Kidney epithelial cell (primary cell): ENCODE measurements at regions not wholly inside any gene's neighbourhood (a gene's known extent, or its start where the extent isn't known, plus 50 kb on each side); places are given as distances from the start of the nearest gene placed in this dataset.
A peak's percentile ranks its signal among the peaks of the same experiment; 100 is the strongest.

Experiments
- DNase-seq: peaks from one replicate; pipeline ENCODE4 v3.0.0-alpha.2; 2010; ENCODE audit warnings: low read depth
- H3K27me3 ChIP-seq: 2 replicates; pipeline ENCODE4 v1.6.0; 2011; ENCODE audit warnings: low read length; ENCODE audit not compliant: control insufficient read depth, insufficient read depth
- H3K36me3 ChIP-seq: 2 replicates; pipeline ENCODE4 v1.5.1; 2011; ENCODE audit warnings: low read length; ENCODE audit not compliant: control insufficient read depth, insufficient read depth
- H3K4me3 ChIP-seq: 2 replicates; pipeline ENCODE4 v1.5.1; 2011; ENCODE audit warnings: low read depth, mild to moderate bottlenecking, control low read depth, low read length
- TF ChIP-seq, protein P1 (sequence below): IDR thresholded peaks from 2 replicates; pipeline ENCODE4 v1.5.1; 2011; ENCODE audit warnings: mild to moderate bottlenecking, moderate library complexity, low read length, control low read depth, inconsistent platforms; ENCODE audit not compliant: insufficient read depth, poor library complexity, severe bottlenecking

DNA sequence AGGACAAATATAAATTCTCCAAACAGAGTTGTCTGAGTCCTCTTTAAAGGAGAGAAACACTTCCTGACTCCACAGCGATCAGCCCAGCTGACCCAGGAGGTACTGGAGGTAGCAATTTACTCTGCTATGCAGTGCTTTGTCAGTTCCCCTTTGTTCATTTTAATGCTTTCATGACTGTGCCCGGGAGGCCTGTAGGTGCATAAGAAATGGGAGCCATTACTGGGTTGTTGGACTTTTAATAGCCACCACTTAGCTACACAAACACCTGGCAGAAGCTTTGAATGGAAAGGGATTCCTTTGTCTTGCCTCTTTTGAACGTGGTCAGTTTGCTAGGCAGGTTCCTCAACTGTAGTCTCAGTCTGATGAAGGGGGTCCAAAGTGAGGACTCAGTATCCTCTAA, 59.0 kb upstream of the AFF2 start:
- Histone ChIP-seq H3K4me3 (no peak overlapping the region), H3K27me3 (no peaks in the 10 kb centered on the region), H3K36me3 (no peaks in the 10 kb centered on the region)
- TF ChIP-seq, protein P1, sequence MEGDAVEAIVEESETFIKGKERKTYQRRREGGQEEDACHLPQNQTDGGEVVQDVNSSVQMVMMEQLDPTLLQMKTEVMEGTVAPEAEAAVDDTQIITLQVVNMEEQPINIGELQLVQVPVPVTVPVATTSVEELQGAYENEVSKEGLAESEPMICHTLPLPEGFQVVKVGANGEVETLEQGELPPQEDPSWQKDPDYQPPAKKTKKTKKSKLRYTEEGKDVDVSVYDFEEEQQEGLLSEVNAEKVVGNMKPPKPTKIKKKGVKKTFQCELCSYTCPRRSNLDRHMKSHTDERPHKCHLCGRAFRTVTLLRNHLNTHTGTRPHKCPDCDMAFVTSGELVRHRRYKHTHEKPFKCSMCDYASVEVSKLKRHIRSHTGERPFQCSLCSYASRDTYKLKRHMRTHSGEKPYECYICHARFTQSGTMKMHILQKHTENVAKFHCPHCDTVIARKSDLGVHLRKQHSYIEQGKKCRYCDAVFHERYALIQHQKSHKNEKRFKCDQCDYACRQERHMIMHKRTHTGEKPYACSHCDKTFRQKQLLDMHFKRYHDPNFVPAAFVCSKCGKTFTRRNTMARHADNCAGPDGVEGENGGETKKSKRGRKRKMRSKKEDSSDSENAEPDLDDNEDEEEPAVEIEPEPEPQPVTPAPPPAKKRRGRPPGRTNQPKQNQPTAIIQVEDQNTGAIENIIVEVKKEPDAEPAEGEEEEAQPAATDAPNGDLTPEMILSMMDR, result no peak
- no peak for DNase-seq

DNA sequence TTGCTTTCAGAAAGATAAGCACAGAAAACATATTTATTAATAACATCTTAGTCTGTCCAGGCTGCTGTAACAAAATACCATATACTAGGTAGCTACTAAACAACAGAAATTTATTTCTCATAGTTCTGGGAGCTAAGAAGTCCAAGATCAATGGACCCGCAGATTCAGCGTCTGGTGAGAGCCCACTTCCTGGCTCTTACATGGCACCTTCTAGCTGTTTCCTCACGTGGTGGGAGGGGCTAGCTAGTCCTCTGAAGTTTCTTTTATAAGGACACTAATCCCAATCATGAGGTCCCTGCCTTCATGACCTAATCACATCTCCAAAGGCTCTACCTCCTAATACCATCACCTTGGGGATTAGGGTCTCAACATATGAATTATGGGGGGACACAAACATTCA, 57.2 kb upstream of the AFF2 start:
- no peak for DNase-seq
- Histone ChIP-seq H3K27me3 (no peaks in the 10 kb centered on the region), H3K4me3 (no peak overlapping the region), H3K36me3 (no peaks in the 10 kb centered on the region)
- TF ChIP-seq, protein P1, result no peak

DNA sequence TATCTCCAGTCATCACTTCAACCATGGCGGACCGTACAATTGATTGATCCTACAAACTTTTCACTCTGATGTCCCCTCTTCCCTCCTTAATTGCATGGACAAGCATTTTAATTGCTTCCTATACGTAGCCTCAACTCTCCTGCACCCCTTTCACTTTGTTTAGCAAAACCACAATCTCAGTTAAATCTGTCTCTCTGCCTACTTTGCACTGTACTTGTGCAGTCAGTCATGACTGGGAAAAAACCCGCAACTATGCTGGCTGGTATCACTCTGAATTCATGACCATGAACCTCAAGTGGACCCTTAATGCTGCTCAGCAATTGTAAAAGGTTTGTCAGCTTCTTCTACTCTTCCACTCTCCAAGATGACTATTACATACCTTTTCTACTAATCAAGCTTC, 51.7 kb upstream of the AFF2 start:
- peak; percentile 5 for DNase-seq

More for the DNA sequence above, 51.7 kb upstream of the AFF2 start:
- TF ChIP-seq, protein P1, result no peak
- H3K27me3 ChIP-seq, result no peaks in the 10 kb centered on the region
- H3K4me3 ChIP-seq, result no peak overlapping the region
- H3K36me3 ChIP-seq, result no peaks in the 10 kb centered on the region
